H1 (cell line): ENCODE measurements at regions not wholly inside any gene's neighbourhood (a gene's known extent, or its start where the extent isn't known, plus 50 kb on each side); places are given as distances from the start of the nearest gene placed in this dataset.
"Not testable (repeated sequence)": the region's sequence is repeated elsewhere in the genome, so short reads cannot be mapped to it uniquely, and the experiment has no call there.

Experiments
- CTCF ChIA-PET: fragments of 300-600 bp; sonication (Branson Sonifier 250); formaldehyde crosslinking; loops from one replicate; lab custom pipeline; 2021; ENCODE audit not compliant: partially characterized antibody; lab: Charles Lee
- POLR2A ChIA-PET: fragments of 300-600 bp; sonication (Branson Sonifier 250); formaldehyde crosslinking; loops from one replicate; lab custom pipeline; 2021; ENCODE audit warnings: inconsistent platforms; ENCODE audit not compliant: partially characterized antibody; lab: Charles Lee
- DNase-seq, 2 experiments: peaks; one replicate each; pipeline versions ENCODE4 v3.0.0 to v3.0.0-alpha.2; 2010 to 2022; ENCODE audit warnings: low spot score in 2 of 2, low read depth in 1 of 2, mixed read lengths in 1 of 2
- FAIRE-seq: peaks from 2 replicates; lab custom pipeline; 2011; peaks lifted over from hg19 to GRCh38; lab: Jason Lieb, UNC
- H2AFZ ChIP-seq: 2 replicates; pipeline ENCODE4 v1.8.1; 2012; ENCODE audit warnings: low read length, inconsistent platforms
- H2AK5ac ChIP-seq: 2 replicates; pipeline ENCODE4 v1.6.1; 2013; ENCODE audit warnings: low read depth, low read length
- H2BK120ac ChIP-seq: replicated peaks from 2 replicates; pipeline ENCODE3; 2013; ENCODE audit warnings: low read depth, low read length, inconsistent platforms
- H2BK12ac ChIP-seq: 2 replicates; pipeline ENCODE4 v1.6.1; 2013; ENCODE audit warnings: low read depth, low read length
- H2BK15ac ChIP-seq: 2 replicates; pipeline ENCODE4 v1.6.1; 2013; ENCODE audit warnings: low read length
- H2BK20ac ChIP-seq: 2 replicates; pipeline ENCODE4 v1.6.1; 2013; ENCODE audit warnings: low read length
- H2BK5ac ChIP-seq: 2 replicates; pipeline ENCODE4 v1.6.1; 2013; ENCODE audit warnings: low read depth, low read length
- H3K14ac ChIP-seq: 2 replicates; pipeline ENCODE4 v1.6.1; 2013; ENCODE audit warnings: inconsistent platforms; ENCODE audit not compliant: insufficient read length
- H3K18ac ChIP-seq: 2 replicates; pipeline ENCODE4 v1.6.1; 2013; ENCODE audit warnings: low read length; ENCODE audit errors: extremely low read depth
- H3K23ac ChIP-seq: 2 replicates; pipeline ENCODE4 v1.6.1; 2013; ENCODE audit warnings: inconsistent platforms; ENCODE audit not compliant: insufficient read length
- H3K23me2 ChIP-seq: 2 replicates; pipeline ENCODE4 v1.6.1; 2013; ENCODE audit warnings: low read depth, low read length
- H3K27ac ChIP-seq: 2 replicates; pipeline ENCODE4 v1.6.1; 2011; ENCODE audit warnings: low read depth, low read length, inconsistent platforms
- H3K27me3 ChIP-seq, 4 experiments: replicated peaks in 1 of 4; 1 replicate in 1 of 4; 2 replicates in 3 of 4; pipeline versions ENCODE4 v1.6.1 to v1.8.1; 2011 to 2013; ENCODE audit warnings: low read length in 3 of 4, mild to moderate bottlenecking in 3 of 4, inconsistent platforms in 2 of 4, mixed read lengths in 2 of 4, moderate library complexity in 1 of 4; ENCODE audit not compliant: control insufficient read depth in 3 of 4, insufficient read depth in 3 of 4; ENCODE audit errors: extremely low read depth in 1 of 4
- H3K36me3 ChIP-seq, 4 experiments: 2 replicates each; pipeline versions ENCODE4 v1.6.1 to v1.8.1; 2011 to 2013; ENCODE audit warnings: mild to moderate bottlenecking in 4 of 4, low read length in 3 of 4, moderate library complexity in 2 of 4, control low read depth in 1 of 4, inconsistent platforms in 1 of 4; ENCODE audit not compliant: insufficient read depth in 4 of 4, control insufficient read depth in 2 of 4
- H3K4ac ChIP-seq: replicated peaks from 2 replicates; pipeline ENCODE3; 2013; ENCODE audit warnings: low read length, low read depth, mixed read lengths, inconsistent platforms; ENCODE audit not compliant: insufficient read length
- H3K4me1 ChIP-seq, 4 experiments: replicated peaks in 1 of 4; 1 replicate in 1 of 4; 2 replicates in 3 of 4; pipeline versions ENCODE4 v1.6.1 to v1.8.1; 2011 to 2013; ENCODE audit warnings: low read length in 3 of 4, inconsistent platforms in 2 of 4, mixed read lengths in 1 of 4; ENCODE audit not compliant: insufficient read depth in 4 of 4, control insufficient read depth in 3 of 4
- H3K4me2 ChIP-seq, 2 experiments: 2 replicates each; pipeline versions ENCODE4 v1.6.1 to v1.8.1; 2011 to 2013; ENCODE audit warnings: low read depth in 2 of 2, low read length in 2 of 2, control low read depth in 1 of 2, inconsistent platforms in 1 of 2, mild to moderate bottlenecking in 1 of 2; ENCODE audit not compliant: insufficient read depth in 1 of 2
- H3K4me3 ChIP-seq, 4 experiments: fragments of 200-600, 300-600 bp in 1 of 4; sonication (generic), shearing (Covaris generic), sonication (Bioruptor Twin) in 1 of 4; 2 replicates each; pipeline versions ENCODE4 v1.5.1 to v1.8.1; 2011 to 2016; ENCODE audit warnings: low read length in 4 of 4, low read depth in 3 of 4, control low read depth in 2 of 4, inconsistent platforms in 2 of 4, mild to moderate bottlenecking in 2 of 4, mixed read lengths in 1 of 4, moderate library complexity in 1 of 4; ENCODE audit not compliant: insufficient read depth in 2 of 4; ENCODE audit errors: extremely low read depth in 1 of 4
- H3K56ac ChIP-seq: replicated peaks from 2 replicates; pipeline ENCODE3; 2013; ENCODE audit warnings: low read depth, mild to moderate bottlenecking, mixed read lengths, low read length, inconsistent platforms; ENCODE audit not compliant: insufficient read length
- H3K79me1 ChIP-seq: 2 replicates; pipeline ENCODE4 v1.6.1; 2013; ENCODE audit warnings: low read depth, low read length, control low read depth
- H3K79me2 ChIP-seq, 2 experiments: 2 replicates each; pipeline versions ENCODE4 v1.6.1 to v1.8.1; 2012 to 2013; ENCODE audit warnings: low read length in 2 of 2, mild to moderate bottlenecking in 2 of 2, inconsistent platforms in 1 of 2; ENCODE audit not compliant: insufficient read depth in 2 of 2, control insufficient read depth in 1 of 2
- H3K9ac ChIP-seq, 4 experiments: replicated peaks in 1 of 4; 1 replicate in 1 of 4; 2 replicates in 3 of 4; pipeline versions ENCODE4 v1.6.1 to v1.8.1; 2011 to 2013; ENCODE audit warnings: low read depth in 3 of 4, low read length in 3 of 4, control low read depth in 2 of 4, mild to moderate bottlenecking in 2 of 4, moderate library complexity in 2 of 4, inconsistent platforms in 1 of 4; ENCODE audit errors: extremely low read depth in 1 of 4
- H3K9me3 ChIP-seq, 2 experiments: 2 replicates each; pipeline versions ENCODE4 v1.6.1 to v1.8.1; 2012 to 2013; ENCODE audit warnings: mild to moderate bottlenecking in 2 of 2, moderate library complexity in 2 of 2, control low read depth in 1 of 2, inconsistent platforms in 1 of 2, low read depth in 1 of 2, low read length in 1 of 2, mixed read lengths in 1 of 2; ENCODE audit not compliant: insufficient read depth in 2 of 2
- H4K20me1 ChIP-seq, 2 experiments: replicated peaks in 1 of 2; 2 replicates each; pipeline versions ENCODE3 to v1.8.1; 2011 to 2013; ENCODE audit warnings: inconsistent platforms in 2 of 2, low read length in 2 of 2, mild to moderate bottlenecking in 1 of 2; ENCODE audit not compliant: insufficient read depth in 2 of 2, control insufficient read depth in 1 of 2
- H4K5ac ChIP-seq: 2 replicates; pipeline ENCODE4 v1.6.1; 2013; ENCODE audit warnings: low read length, low read depth, mixed read lengths, inconsistent platforms; ENCODE audit not compliant: insufficient read length
- H4K8ac ChIP-seq: 2 replicates; pipeline ENCODE4 v1.8.0; 2013; ENCODE audit warnings: mild to moderate bottlenecking, moderate library complexity, low read length, inconsistent platforms; ENCODE audit not compliant: insufficient read depth; ENCODE audit errors: extremely low read depth
- H4K91ac ChIP-seq: replicated peaks from 2 replicates; pipeline ENCODE3; 2013; ENCODE audit warnings: low read length, mixed read lengths, inconsistent platforms; ENCODE audit not compliant: insufficient read length
- WGBS, 2 experiments: shearing (Covaris generic) in 1 of 2; methylation state at CpG; one replicate each; pipeline versions ENCODE4 v1.1.6 to v1.1.7; 2013 to 2015; ENCODE audit warnings: low lambda C conversion rate in 2 of 2, mixed read lengths in 2 of 2, inconsistent platforms in 1 of 2, low coverage in 1 of 2, missing lambda C conversion rate in 1 of 2; ENCODE audit not compliant: insufficient replicate concordance in 2 of 2, insufficient coverage in 1 of 2, insufficient read length in 1 of 2; ENCODE audit errors: extremely low coverage in 1 of 2, missing lambda C conversion rate in 1 of 2; 5-methylcytosine and 5-hydroxymethylcytosine counted together

GRCh38 chr2:144969564-144969963 is 449.6 kb upstream of the ZEB2 start:
- H3K23ac ChIP-seq, H3K14ac ChIP-seq, H3K4me1 ChIP-seq, H3K56ac ChIP-seq, H3K4me2 ChIP-seq, H4K91ac ChIP-seq, H3K4ac ChIP-seq, H3K18ac ChIP-seq, H3K27me3 ChIP-seq, H2AFZ ChIP-seq, H4K5ac ChIP-seq, H2BK12ac ChIP-seq, H4K8ac ChIP-seq, H3K79me1 ChIP-seq, H3K36me3 ChIP-seq, H2BK5ac ChIP-seq, H3K27ac ChIP-seq, H2AK5ac ChIP-seq, H3K4me3 ChIP-seq, H4K20me1 ChIP-seq, DNase-seq, H3K9ac ChIP-seq, POLR2A ChIA-PET, H3K23me2 ChIP-seq, H2BK20ac ChIP-seq, CTCF ChIA-PET, H3K79me2 ChIP-seq, H2BK15ac ChIP-seq, H2BK120ac ChIP-seq, FAIRE-seq: not testable (repeated sequence)
- WGBS, 2 experiments = 71% methylated on average over 1 of the region's 1 CpG; no CpG with 5 or more reads in 1 of the 2 experiments
- peaks cover 13 to 28% of the 10 kb centered on the region in 2 experiments for H3K9me3 ChIP-seq
